A549 (cell line): ENCODE measurements at regions not wholly inside any gene's neighbourhood (a gene's known extent, or its start where the extent isn't known, plus 50 kb on each side); places are given as distances from the start of the nearest gene placed in this dataset.

Experiments used
- ATAC-seq, 2 experiments: fragments of 200-7000 bp in 1 of 2; fragments of >200 bp in 1 of 2; cut with Nextera tagmentation in 1 of 2; cut with Tn5 transposase in 1 of 2; 3 replicates each; pipeline versions ENCODE4 v1.8.0 to v1.9.1; 2018 to 2020; ENCODE audit warnings: mild to moderate bottlenecking in 1 of 2, moderate library complexity in 1 of 2
- CTCF ChIA-PET: fragments of 300-600 bp; sonication (Branson Sonifier 250); formaldehyde crosslinking; extraction: SDS; loops from one replicate; lab custom pipeline; 2021; ENCODE audit warnings: antibody characterized with exemption, inconsistent platforms; lab: Yijun Ruan, JAX
- POLR2A ChIA-PET: fragments of 350-600 bp; formaldehyde crosslinking; extraction: SDS; loops from one replicate; lab custom pipeline; 2021; ENCODE audit warnings: antibody characterized with exemption, inconsistent platforms; lab: Yijun Ruan, JAX
- DNase-seq, 2 experiments: peaks; one replicate each; pipeline versions ENCODE4 v3.0.0 to v3.0.0-alpha.2; 2011 to 2016; ENCODE audit warnings: low read depth in 1 of 2, low spot score in 1 of 2
- FAIRE-seq: peaks from 2 replicates; lab custom pipeline; 2011; peaks lifted over from hg19 to GRCh38; lab: Jason Lieb, UNC
- H3K27ac ChIP-seq, 2 experiments: fragments of >200 bp; sonication (Bioruptor Twin); formaldehyde crosslinking; 3 replicates each; pipeline ENCODE4 v1.5.1; 2016 to 2017
- H3K4me1 ChIP-seq: fragments of >200 bp; sonication (Bioruptor Twin); formaldehyde crosslinking; 3 replicates; pipeline ENCODE4 v1.6.1; 2016
- H3K4me2 ChIP-seq: fragments of >200 bp; sonication (Bioruptor Twin); formaldehyde crosslinking; 3 replicates; pipeline ENCODE4 v1.6.1; 2016
- H3K4me3 ChIP-seq: fragments of >200 bp; sonication (Bioruptor Twin); formaldehyde crosslinking; 3 replicates; pipeline ENCODE4 v1.5.1; 2016
- H3K9me3 ChIP-seq: fragments of >200 bp; sonication (Bioruptor Twin); formaldehyde crosslinking; 3 replicates; pipeline ENCODE4 v1.6.1; 2016
- CBX2 ChIP-seq: fragments of 200-600 bp; sonication (generic); IDR thresholded peaks from 2 replicates; pipeline ENCODE4 v1.6.1; 2016; ENCODE audit warnings: low read depth, mild to moderate bottlenecking, borderline replicate concordance
- CTCF ChIP-seq: fragments of >200 bp; sonication (Bioruptor Twin); formaldehyde crosslinking; IDR thresholded peaks from 3 replicates; pipeline ENCODE4 v1.5.1; 2016
- EHMT2 ChIP-seq: fragments of 200-600 bp; sonication (generic); IDR thresholded peaks from 2 replicates; pipeline ENCODE4 v1.6.1; 2016; ENCODE audit warnings: antibody characterized with exemption, low read depth, mild to moderate bottlenecking, moderate library complexity
- ELK1 ChIP-seq: fragments of 150-350 bp; IDR thresholded peaks from 2 replicates; pipeline ENCODE4 v1.6.1; 2014; ENCODE audit warnings: low read depth, mild to moderate bottlenecking, low read length
- FOSB ChIP-seq: fragments of 250-450 bp; sonication (Bioruptor Pico); IDR thresholded peaks from 2 replicates; pipeline ENCODE4 v1.5.0; 2020; ENCODE audit warnings: mild to moderate bottlenecking, moderate library complexity
- FOSL2 ChIP-seq, 2 experiments: fragments of 450-650 bp in 1 of 2; fragments of >200 bp in 1 of 2; sonication (Bioruptor Twin) in 1 of 2; formaldehyde crosslinking; IDR thresholded peaks; 2 replicates each; pipeline versions ENCODE4 v1.5.0 to v1.6.1; 2016 to 2020; ENCODE audit warnings: mild to moderate bottlenecking in 1 of 2, moderate library complexity in 1 of 2
- GATA3 ChIP-seq: IDR thresholded peaks from 2 replicates; pipeline ENCODE4 v1.6.1; 2012; ENCODE audit warnings: borderline replicate concordance
- HDAC2 ChIP-seq: fragments of 200-600 bp; sonication (generic); IDR thresholded peaks from 2 replicates; pipeline ENCODE4 v1.6.1; 2016
- HES2 ChIP-seq: fragments of >200 bp; sonication (Bioruptor Twin); formaldehyde crosslinking; IDR thresholded peaks from 2 replicates; pipeline ENCODE4 v1.6.1; 2016
- HEYL ChIP-seq: fragments of 250-450 bp; sonication (Bioruptor Pico); IDR thresholded peaks from 2 replicates; pipeline ENCODE4 v1.8.0; 2021; ENCODE audit warnings: mild to moderate bottlenecking, moderate library complexity
- HOXB13 ChIP-seq: fragments of 250-450 bp; sonication (Bioruptor Pico); IDR thresholded peaks from 2 replicates; pipeline ENCODE4 v1.5.0; 2020; ENCODE audit warnings: low read depth, mild to moderate bottlenecking, moderate library complexity
- HOXB5 ChIP-seq: fragments of 250-450 bp; sonication (Bioruptor Pico); IDR thresholded peaks from 2 replicates; pipeline ENCODE4 v1.5.0; 2020; ENCODE audit warnings: mild to moderate bottlenecking, moderate library complexity
- JUN ChIP-seq, 2 experiments: fragments of >200 bp; sonication (Bioruptor Twin); formaldehyde crosslinking; IDR thresholded peaks; 2 replicates in 1 of 2; 3 replicates in 1 of 2; pipeline ENCODE4 v1.6.1; 2016 to 2017
- KDM1A ChIP-seq: fragments of 200-600 bp; sonication (generic); IDR thresholded peaks from 2 replicates; pipeline ENCODE4 v1.6.1; 2016; ENCODE audit warnings: low read depth, mild to moderate bottlenecking
- MAFK ChIP-seq: fragments of 450-650 bp; IDR thresholded peaks from 2 replicates; pipeline ENCODE4 v1.6.1; 2014; ENCODE audit not compliant: partially characterized antibody
- MAZ ChIP-seq: fragments of 150-350 bp; IDR thresholded peaks from 2 replicates; pipeline ENCODE4 v1.6.1; 2014; ENCODE audit warnings: antibody characterized with exemption, low read depth, low read length, borderline replicate concordance
- NFE2L2 ChIP-seq: fragments of 150-350 bp; conservative IDR thresholded peaks from 2 replicates; pipeline ENCODE4 v1.6.1; 2014; ENCODE audit warnings: low read length
- NPAS2 ChIP-seq: fragments of 250-450 bp; sonication (Bioruptor Pico); IDR thresholded peaks from 2 replicates; pipeline ENCODE4 v1.8.0; 2022; ENCODE audit warnings: mild to moderate bottlenecking, moderate library complexity, borderline replicate concordance
- NR3C1 ChIP-seq: fragments of >200 bp; sonication (Bioruptor Twin); formaldehyde crosslinking; IDR thresholded peaks from 3 replicates; pipeline ENCODE4 v1.6.1; 2017
- PBX3 ChIP-seq: IDR thresholded peaks from 2 replicates; pipeline ENCODE4 v1.6.1; 2012
- PHF8 ChIP-seq: fragments of 200-600 bp; sonication (generic); IDR thresholded peaks from 2 replicates; pipeline ENCODE4 v1.6.1; 2016; ENCODE audit warnings: low read depth, mild to moderate bottlenecking, antibody characterized with exemption, moderate library complexity, borderline replicate concordance
- RARB ChIP-seq: fragments of 250-450 bp; sonication (Bioruptor Pico); IDR thresholded peaks from 2 replicates; pipeline ENCODE4 v1.8.0; 2021; ENCODE audit warnings: mild to moderate bottlenecking, moderate library complexity
- RCOR1 ChIP-seq: fragments of 150-350 bp; IDR thresholded peaks from 2 replicates; pipeline ENCODE4 v1.6.1; 2014; ENCODE audit warnings: antibody characterized with exemption, low read length, low read depth
- REST ChIP-seq: fragments of 200-600 bp; sonication (generic); IDR thresholded peaks from 2 replicates; pipeline ENCODE4 v1.6.1; 2016; ENCODE audit warnings: antibody characterized with exemption, mild to moderate bottlenecking, moderate library complexity
- TP53 ChIP-seq: fragments of 250-450 bp; sonication (Bioruptor Pico); IDR thresholded peaks from 2 replicates; pipeline ENCODE4 v1.5.0; 2021; ENCODE audit warnings: mild to moderate bottlenecking, moderate library complexity
- ZSCAN20 ChIP-seq: fragments of 250-450 bp; sonication (Bioruptor Pico); IDR thresholded peaks from 2 replicates; pipeline ENCODE4 v1.8.0; 2022; ENCODE audit warnings: mild to moderate bottlenecking, moderate library complexity
- WGBS: methylation state at CpG from one replicate; pipeline ENCODE4 v1.1.6; 2017; ENCODE audit errors: missing lambda C conversion rate; 5-methylcytosine and 5-hydroxymethylcytosine counted together

GRCh38 chr9:28730111-28730510 is 1156.8 kb upstream of the C9orf72 start:
- DNase-seq, result no peak
- Histone ChIP-seq H3K4me3 (no peak overlapping the region), H3K9me3 (no peaks in the 10 kb centered on the region), H3K4me2 (no peak overlapping the region), H3K27ac (no peak overlapping the region), H3K4me1 (no peaks in the 10 kb centered on the region)
- ChIA-PET CTCF (interaction anchor here (0.6 kb wide), 1 partner anchor 299 kb away, joined by 3 read pairs; no protein-coding TSS in a partner anchor), POLR2A (no interaction called here)
- no peak for ATAC-seq
- WGBS, result 17% methylated on average over 2 of the region's 2 CpGs
- TF ChIP-seq ZSCAN20, result no peak
- no peak for TF ChIP-seq RARB (CRISPR knock-in tag)
- no peak for TF ChIP-seq NFE2L2
- TF ChIP-seq FOSL2 (IDR thresholded peaks at IDR 0.05), result no peak
- TF ChIP-seq FOSL2 (CRISPR knock-in tag; IDR thresholded peaks at IDR 0.05), result no peak
- TF ChIP-seq FOSB (CRISPR knock-in tag), result no peak
- TF ChIP-seq MAFK, result no peak
- TF ChIP-seq HOXB5 (CRISPR knock-in tag), result no peak
- no peak for TF ChIP-seq EHMT2
- TF ChIP-seq ELK1, result no peak
- no peak for TF ChIP-seq HOXB13 (CRISPR knock-in tag)
- TF ChIP-seq CTCF, result no peak
- TF ChIP-seq JUN (IDR thresholded peaks at IDR 0.05), result no peak
- TF ChIP-seq CBX2, result no peak
- TF ChIP-seq NPAS2 (CRISPR knock-in tag), result no peak
- TF ChIP-seq HES2, result no peak
- TF ChIP-seq PBX3, result no peak
- no peak for TF ChIP-seq PHF8
- no peak for TF ChIP-seq REST
- no peak for FAIRE-seq

- ChIA-PET CTCF (interaction anchor here (0.6 kb wide), 1 partner anchor 1014 kb away, joined by 4 read pairs; no protein-coding TSS in a partner anchor), POLR2A (no interaction called here)
- Histone ChIP-seq H3K4me3 (no peak overlapping the region), H3K4me1 (no peaks in the 10 kb centered on the region), H3K27ac (no peak overlapping the region), H3K9me3 (no peaks in the 10 kb centered on the region), H3K4me2 (no peak overlapping the region)
- 16% methylated on average over 1 of the region's 1 CpG for WGBS
- ATAC-seq, result no peak
- FAIRE-seq, result no peak
- DNase-seq, result no peak
- TF ChIP-seq MAZ (no peak), TP53 (CRISPR knock-in tag) (no peak), HOXB5 (CRISPR knock-in tag) (no peak), HDAC2 (no peak), RARB (CRISPR knock-in tag) (no peak), REST (no peak), FOSB (CRISPR knock-in tag) (no peak), NR3C1 (no peak), HEYL (no peak), RCOR1 (no peak), KDM1A (no peak), GATA3 (no peak), JUN (IDR thresholded peaks at IDR 0.05) (no peak)
Observed at GRCh38 chr9:28735738-28736342, 1162.6 kb upstream of the C9orf72 start.
